ENCODE measurements at regions not wholly inside any gene's neighbourhood (a gene's known extent, or its start where the extent isn't known, plus 50 kb on each side); places are given as distances from the start of the nearest gene placed in this dataset.

GRCh38 chr7:115637128-115637527 lies 393.4 kb downstream of the TFEC start:
- no peak for DNase-seq (ENCODE audit: low spot score)
- no peak for TF ChIP-seq CTCF (IDR thresholded peaks at IDR 0.05)
- ATAC-seq (ENCODE audit: low FRiP score), result no peak

- TF ChIP-seq CTCF (IDR thresholded peaks at IDR 0.05), result no peak
- no peak for ATAC-seq (ENCODE audit: low FRiP score)
- no peak for DNase-seq (ENCODE audit: low spot score)
These were observed 394.7 kb downstream of the TFEC start for GRCh38 chr7:115635876-115636275.

- DNase-seq (ENCODE audit: low spot score), result no peak
- no peak for TF ChIP-seq CTCF (IDR thresholded peaks at IDR 0.05)
These were observed 395.2 kb downstream of the TFEC start for GRCh38 chr7:115635376-115635775.

GRCh38 chr7:115634633-115635032 lies 395.9 kb downstream of the TFEC start:
- DNase-seq (ENCODE audit: low spot score) (no peak), ATAC-seq (ENCODE audit: low FRiP score) (no peak)
- TF ChIP-seq CTCF (IDR thresholded peaks at IDR 0.05), result no peak

More at GRCh38 chr7:115635376-115635775, 395.2 kb downstream of the TFEC start:
- ATAC-seq (ENCODE audit: low FRiP score), result no peak

- no peak for TF ChIP-seq CTCF (IDR thresholded peaks at IDR 0.05)
- ATAC-seq (ENCODE audit: low FRiP score) (no peak), DNase-seq (ENCODE audit: low spot score) (no peak)
These were observed 397.9 kb downstream of the TFEC start for GRCh38 chr7:115632636-115633035.

GRCh38 chr7:115631782-115632181 lies 398.8 kb downstream of the TFEC start:
- TF ChIP-seq CTCF (IDR thresholded peaks at IDR 0.05), result no peak
- DNase-seq (ENCODE audit: low spot score), result no peak
- ATAC-seq (ENCODE audit: low FRiP score), result no peak

- ATAC-seq (ENCODE audit: low FRiP score) (no peak), DNase-seq (ENCODE audit: low spot score) (no peak)
- no peak for TF ChIP-seq CTCF (IDR thresholded peaks at IDR 0.05)
These were observed 400.5 kb downstream of the TFEC start for GRCh38 chr7:115630049-115630448.

All from omental fat pad (tissue), 3 donors.